HG02798 (cell line): ENCODE measurements at regions not wholly inside any gene's neighbourhood (a gene's known extent, or its start where the extent isn't known, plus 50 kb on each side); places are given as distances from the start of the nearest gene placed in this dataset.

Experiments
- ATAC-seq: cut with Tn5 transposase; IDR thresholded peaks from one replicate; pipeline ENCODE4 v1.9.1; 2021; ENCODE audit warnings: mild to moderate bottlenecking; ENCODE audit not compliant: unreplicated experiment, poor library complexity

DNA sequence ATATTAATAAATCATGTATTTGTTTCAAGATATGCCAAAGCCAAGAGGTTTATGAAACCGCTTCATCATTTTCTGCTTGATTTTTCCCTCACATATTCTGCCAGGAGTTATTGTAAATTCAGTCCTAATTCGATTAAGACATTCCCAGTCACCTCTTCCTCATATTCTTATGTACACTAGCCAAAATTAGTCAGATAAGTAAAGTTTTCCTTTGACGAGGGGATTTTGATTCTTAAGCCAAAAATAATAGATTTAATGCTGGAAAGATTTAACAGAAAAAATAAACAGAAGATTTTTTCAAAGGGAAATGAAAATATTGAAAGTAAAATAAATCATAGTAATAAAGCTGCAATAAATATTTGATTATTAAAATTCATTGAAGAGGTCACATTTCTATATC is 51.0 kb upstream of the VEGFC start:
- ATAC-seq: no peak

DNA sequence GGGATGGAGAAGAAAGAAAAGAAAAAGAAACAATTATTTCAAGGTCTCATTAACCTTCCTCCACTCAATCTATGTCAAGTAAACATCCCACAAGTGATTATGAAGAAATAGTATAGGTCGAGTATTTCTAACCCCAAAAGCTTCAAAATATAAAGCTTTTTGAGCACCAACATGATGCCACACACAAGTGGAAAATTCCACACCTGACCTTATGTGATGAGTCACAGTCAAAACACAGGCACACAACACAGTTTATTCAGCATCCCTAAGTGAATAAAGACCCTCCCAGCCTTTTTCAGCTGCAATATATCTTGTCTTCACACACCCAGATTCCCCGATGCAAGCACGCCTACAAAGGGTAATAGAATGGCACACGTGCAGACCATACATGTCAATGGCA is 51.7 kb upstream of the VEGFC start:
- ATAC-seq: no peak

DNA sequence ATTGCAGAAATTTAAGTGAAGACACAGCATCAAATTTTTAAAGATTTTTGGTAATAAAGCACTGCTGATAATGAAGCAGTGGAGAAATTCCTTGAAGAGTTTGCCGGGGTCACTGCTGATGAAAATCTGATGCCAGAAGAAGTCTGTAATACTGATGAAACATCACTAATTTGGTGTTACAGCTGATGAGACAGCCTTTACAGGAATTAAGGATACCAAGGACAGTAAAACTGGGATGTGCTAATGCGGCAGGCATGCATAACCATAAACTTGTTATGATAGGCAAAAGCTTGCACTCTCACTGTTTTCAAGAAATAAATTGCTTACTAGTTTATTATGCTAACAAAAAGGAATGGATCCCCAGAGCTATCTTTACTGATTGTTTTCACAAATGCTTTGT is 52.9 kb upstream of the VEGFC start:
- ATAC-seq: no peak

DNA sequence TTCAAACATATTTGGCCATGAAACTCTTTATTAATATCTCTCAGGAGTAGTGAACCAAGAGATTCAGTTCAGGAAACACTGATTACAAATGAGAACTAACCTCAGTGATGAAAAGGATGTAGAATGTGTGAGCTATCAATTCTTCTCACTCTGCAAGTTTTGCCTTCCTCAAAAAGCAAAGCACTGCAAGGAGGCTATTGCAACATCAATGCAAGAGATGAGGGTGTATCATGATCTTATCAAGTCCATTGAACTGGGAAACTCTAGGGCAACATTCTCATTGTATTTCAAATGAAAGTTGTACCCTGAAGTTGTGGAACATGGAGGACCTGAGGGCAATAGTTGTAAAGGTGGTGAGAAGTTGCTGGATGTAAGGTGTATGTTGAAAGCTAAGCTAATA is 56.4 kb upstream of the VEGFC start:
- no peak for ATAC-seq

DNA sequence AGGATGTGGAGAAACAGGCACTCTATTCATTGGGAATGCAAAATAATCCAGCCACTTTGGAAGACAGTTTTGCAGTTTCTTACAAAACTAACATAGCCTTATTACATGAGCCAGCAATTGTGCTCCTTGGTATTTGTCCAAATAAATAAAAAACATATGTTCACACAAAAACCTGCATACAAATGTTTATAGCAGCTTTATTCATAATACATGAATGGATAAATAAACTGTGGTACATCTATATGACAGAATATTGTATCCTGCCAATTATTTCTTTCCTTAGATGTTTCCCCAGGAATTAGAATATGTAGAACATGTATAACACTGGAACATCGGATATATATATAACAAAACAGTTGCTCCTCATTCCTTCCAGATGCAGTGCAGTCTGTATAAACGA is 57.7 kb upstream of the VEGFC start:
- no peak for ATAC-seq

DNA sequence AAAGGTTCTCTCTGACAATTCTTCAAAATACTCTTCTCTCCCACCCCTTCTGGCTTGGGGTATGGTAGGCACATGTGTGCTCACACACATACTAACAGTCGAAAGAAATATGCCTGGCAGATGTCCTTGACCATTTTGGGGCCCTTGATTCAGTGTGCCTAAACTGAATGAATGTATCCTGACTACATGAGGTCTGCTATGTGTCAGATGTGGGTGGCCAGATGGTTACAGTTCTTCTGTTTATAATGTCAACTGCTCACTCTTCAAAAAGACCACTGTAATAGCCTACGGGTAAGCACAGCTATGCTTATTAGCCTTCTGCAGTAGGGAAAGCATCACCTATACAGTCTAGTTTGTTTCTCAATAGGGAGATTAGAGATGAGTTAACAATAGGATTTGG is 63.7 kb upstream of the VEGFC start:
- no peak for ATAC-seq

DNA sequence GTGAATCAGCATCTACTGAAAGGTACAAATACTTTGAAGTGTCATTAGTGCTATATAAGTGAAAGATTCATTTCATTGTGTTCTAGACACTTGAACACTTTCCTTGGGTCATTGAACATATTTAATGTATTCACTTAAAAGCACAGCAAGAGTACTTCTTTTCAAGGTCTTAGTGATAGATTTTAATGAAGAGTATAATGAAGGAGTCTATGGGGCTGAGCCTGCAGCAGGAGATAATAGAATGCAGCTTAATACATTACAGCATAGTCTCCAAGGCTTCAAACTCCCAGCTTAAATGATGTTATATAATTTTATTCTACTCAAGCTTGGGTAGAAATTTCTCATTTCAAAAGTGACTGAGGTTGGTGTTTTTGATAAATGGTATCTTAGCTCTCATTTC is 66.1 kb upstream of the VEGFC start:
- ATAC-seq: no peak

DNA sequence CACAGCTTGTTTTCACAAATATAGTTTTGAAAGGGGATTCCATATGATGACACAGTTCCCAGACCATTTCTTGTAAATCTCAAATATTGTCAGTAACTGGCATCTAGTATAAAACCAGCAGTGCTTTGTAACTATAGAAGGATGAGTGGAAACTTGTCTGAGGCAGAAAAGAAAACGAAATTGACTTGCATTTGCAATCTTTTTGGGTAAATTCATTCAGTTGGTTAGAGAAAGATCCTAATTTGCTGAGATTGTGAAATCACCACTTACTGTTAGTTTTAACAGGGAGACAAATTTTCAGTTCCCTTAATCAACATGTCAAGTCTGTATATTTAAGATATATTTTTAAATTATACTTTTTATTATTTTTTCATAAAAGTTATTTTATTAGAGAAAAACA is 71.5 kb upstream of the VEGFC start:
- no peak for ATAC-seq

DNA sequence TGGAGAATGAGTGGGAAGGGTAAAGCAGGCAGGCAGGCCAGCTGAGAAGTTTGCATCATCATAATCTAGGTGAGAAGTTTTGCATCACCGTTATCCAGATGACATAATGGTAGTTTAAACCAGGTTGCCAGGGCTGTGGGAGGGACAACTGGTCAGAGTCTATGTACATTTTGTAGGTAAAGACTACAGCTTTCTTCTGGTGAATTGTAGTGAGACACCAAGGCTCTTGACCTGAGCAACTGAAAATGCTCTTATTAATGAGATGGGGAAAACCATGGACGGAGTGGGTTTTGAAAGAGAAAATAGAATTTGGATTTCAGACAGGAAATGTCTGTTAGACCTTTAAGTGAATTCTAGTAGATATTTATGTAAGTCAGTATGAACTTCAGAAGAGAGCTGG is 76.0 kb upstream of the VEGFC start:
- no peak for ATAC-seq

DNA sequence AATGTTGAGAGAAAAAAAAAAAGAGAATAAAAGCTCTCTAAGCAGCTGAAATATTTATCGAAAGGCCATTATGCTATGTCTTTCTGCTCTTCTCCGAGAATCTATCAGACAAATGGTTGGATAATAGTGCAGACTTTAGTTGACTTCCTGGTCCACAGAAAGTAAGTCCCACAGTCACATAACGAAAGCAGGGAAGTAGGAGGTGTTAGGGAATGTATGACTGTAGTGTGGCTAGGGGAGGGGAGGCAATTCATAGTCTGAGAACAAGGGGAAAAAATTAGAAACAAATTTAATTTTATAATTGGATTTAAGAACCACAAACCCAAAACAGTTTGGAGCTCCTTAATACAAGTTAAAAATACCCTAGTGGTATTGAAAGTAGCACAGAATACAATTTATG is 79.7 kb upstream of the VEGFC start:
- ATAC-seq: no peak

DNA sequence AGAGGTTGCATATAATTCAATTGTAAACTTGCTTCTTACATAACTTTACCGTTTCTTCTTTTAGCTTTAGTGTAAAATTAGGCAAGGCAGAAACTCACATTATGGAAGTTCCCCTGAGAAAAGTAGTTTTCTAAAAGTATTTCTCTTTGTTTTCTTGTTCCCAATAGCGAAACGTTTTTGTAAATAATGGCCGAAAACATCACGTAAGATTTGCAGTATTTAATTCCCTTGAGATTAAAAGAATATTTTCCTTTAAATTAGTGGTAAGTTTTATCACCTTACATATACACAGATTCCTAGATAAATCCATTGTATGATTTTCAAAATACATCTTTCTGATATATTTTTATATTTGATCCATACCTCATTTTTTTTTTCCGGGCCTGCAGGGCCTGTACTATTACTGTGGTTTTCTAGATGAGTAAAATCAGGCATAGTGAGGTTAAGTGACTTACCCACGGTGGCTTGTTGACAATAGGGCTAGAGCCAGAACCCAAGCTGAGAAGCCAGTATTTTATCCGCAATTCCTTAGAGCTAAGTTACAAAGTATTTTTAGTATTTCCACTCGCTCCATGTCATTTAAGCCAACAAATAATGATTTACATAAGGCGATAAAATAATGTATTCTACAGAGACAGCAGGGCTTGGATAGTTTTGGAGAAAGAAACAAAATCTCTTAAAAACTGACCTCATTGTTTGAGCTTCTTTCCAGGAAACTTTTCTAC is 82.2 kb upstream of the VEGFC start:
- ATAC-seq: no peak

DNA sequence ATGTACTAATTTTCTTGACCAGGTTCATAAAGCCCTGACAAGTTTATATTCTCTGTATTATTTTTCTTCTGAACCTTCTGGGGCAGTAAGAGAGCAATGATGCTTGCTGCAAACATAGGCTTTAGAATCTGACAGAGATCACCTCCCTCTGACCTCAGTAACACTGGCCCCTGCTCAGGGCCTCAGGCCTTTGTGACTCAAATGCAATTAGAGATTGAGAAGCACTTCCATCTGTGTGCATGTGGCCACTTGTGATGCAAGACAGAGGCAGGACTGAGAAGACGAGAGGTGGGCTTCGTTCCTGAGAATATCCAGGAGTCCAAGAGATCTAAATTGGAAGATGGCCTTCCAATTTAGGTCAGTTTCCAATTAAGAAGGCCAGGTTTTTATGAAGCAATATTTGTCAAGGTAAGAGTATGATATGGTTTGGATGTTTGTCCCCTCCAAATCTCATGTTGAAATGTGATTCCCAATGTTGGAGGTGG is 82.8 kb upstream of the VEGFC start:
- ATAC-seq: no peak

DNA sequence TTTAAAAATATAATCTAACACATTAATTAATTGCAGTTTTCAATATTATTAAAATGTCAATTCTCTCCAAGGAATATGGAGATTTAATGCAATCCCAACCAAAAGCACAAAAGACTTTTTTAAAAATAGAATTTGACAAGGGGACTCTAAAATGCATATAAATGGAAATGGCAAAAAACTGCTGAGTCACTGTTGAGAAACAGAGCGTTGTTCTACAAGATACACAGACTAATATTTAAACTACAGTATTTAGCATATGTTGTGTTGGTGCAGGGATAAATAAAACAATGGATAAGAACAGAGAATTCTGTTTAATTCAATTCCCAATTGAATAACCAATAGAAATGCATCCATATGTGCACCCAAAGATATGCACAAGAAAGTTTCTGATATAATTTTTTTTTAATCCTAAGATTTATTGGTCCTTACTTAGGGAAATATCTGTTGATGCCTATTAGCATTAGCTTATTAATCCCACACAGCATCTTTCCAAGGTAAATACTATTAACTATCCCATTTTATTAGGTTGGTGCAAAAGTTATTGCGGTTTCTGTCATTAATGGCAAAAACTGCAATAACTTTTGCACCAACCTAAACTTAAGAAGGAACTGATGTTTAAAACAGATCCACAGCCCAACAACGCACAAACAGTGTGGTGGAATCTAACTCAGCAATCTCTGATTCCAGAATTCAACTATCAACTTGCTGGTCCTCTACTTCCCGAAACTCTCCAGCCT is 86.8 kb upstream of the VEGFC start:
- ATAC-seq: no peak

DNA sequence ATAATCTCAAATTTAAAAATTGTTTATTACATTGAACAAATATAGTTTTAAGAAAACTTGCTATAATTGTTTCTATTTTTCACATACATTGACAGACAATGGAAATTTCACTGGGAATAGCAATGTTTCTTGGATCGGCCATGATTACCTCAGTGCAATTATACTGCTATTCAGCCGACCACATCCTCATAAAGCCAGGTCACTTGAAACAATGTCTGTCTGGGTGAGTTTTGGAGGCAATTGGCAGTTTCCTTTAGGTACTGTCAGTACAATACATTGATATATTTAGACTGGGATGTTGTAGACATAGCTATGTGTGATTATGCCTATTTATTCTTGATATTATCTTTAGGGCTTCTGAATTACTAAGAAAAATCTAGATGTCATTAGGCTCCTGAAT is 89.5 kb upstream of the VEGFC start:
- ATAC-seq: no peak

DNA sequence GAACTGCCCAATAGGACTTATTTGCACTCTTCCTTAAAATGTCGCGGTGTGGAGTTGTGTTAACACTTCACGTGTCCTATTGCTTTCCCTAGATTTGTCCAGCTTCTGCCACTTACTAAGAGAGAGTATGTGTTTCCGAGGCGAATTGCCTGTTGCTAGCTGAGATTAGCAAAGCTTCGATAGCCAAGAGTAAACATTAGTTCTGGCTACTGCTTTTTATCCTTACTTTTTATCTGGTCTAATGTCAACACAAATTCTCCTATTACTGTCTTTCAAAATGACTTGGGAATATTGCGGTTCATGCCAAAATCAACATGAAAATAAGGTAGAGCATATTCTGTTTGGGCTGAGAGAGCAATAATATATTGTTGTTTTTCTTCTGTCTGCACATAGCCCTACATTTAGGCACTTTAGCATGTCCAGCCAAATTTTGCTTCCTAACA is 90.4 kb upstream of the VEGFC start:
- no peak for ATAC-seq

DNA sequence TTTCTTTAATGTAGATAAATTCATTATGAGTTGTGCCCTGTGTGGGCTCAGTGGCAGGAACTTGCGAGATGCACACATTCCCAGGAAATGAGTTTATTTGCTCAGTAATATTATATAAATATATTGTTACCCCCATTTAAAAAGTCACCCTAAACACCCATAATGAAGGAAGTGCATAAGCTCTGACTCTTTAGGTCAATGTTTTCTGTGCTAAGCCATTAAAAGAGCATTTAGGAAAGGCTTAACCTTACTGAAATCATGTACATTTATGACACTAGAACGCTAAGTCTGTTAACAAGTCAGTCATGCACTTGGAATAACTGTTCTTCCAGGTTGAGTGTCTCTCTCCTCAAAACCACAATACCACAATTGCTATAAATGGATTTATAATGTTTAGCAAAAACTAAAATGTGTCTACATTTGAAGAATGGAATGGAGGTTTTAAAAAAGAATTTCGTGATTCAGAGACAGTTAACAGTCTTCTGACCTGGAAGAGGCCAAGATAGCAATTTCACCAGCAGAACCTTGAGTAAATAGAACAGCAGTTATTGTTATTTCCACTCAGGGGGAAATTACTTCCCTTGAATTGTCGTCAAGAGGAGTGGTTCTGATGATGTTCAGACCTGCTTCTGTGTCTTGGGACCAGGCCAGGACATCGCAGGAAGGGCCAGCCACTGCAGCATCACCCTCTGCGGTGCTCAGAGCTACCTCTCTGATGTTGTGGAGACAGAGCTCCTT is 91.1 kb upstream of the VEGFC start:
- no peak for ATAC-seq

DNA sequence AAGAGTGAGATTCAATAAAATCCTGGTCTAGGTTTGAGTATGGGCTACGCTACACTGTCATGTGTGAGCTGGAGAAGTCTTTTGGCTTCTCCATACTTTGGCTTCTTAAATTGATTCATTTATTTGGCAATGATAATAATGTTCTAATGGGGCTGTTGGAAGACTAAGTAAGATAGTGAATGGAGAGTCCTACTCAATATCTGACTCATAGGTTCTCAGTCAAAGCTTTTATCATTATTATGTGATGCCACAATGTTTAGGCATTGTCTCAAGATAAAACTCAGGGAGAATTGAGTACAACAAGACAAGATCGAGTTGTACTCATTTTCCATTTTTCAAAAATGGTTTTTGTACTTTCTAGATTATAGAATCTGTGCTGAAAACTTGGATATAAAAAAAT is 92.5 kb upstream of the VEGFC start:
- ATAC-seq: no peak

DNA sequence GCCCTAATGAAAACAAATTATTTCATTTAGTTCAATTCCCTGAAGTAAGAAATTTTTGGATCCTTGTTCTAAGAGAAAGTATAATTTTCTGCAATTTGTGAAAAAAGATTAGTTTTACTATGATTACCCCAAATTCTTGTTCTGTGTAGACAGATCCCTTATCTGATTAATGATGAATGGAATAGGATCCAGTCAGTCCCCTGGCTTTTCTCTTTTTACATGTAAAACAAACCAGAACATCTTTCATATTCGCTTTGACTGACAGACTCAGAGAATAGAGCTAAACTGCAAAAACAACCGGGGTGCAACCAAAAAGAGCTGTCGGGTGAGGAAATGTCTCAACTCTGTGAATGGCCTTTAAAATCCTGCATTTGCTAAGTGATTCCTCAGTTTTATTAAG is 93.4 kb upstream of the VEGFC start:
- ATAC-seq: no peak

DNA sequence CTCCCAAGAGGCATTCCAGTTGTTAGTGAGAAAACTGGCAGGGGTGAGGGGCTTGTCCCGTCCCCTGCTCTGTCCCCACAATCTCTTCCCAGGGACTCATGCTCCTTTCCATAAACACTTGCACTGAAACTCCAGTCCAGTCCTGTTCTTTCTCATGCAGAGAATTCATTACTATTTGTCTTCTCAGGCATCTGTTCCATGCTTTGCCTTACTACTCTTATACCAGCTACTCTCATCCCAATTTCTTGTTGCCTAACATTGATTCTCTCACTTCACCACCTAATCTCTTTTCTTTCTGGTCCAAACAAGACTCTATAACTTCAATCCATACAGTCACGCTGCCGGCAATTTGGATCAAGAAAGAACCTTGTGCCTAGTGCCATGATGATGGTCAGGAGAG is 97.1 kb upstream of the VEGFC start:
- no peak for ATAC-seq

DNA sequence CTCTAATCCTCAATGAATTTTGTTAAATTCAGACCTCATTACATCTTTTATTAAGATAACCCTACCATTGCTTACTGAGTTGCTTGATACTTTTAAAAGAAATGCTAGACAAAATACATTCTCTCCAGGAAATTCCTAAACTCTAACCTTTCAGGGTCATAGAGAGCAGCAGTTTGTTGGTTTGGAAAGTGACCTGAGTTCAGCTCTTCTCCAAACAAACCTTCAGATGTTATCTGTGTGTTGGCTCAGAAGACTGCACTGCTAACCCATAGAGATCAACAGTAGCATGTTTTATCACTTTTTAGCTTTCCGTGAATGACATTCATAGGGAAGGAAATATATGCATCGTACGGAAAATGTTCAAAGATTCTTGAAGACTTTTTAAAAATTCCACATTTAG is 101.8 kb upstream of the VEGFC start:
- ATAC-seq: no peak

DNA sequence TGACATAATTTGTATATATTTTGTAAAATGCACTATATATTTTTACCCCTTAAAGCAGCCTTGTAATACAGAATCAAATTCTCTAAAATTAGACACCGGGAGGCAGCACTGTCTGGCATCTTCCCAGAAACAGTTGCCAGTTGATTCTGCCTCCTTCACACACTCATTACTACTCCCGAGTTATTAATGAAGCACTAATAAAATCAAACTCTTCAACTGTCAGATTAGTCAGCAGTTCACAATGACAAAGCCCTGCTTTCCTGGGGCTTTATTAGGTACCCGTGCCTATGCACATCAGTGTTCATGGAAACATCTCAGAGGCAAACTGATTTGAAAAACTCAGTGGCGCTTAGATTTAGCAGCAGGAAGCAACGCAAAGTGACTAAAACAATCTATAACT is 103.5 kb upstream of the VEGFC start:
- no peak for ATAC-seq
